Activated CD4-positive, alpha-beta T cell treated with anti-CD3 and anti-CD28 coated beads, Interleukin-2, amount 10 ng/mL, durations not matched to agents 7 days and 5 days (primary cell): ENCODE measurements at regions not wholly inside any gene's neighbourhood (a gene's known extent, or its start where the extent isn't known, plus 50 kb on each side); places are given as distances from the start of the nearest gene placed in this dataset.
A peak's percentile ranks its signal among the peaks of the same experiment; 100 is the strongest.

ENCODE experiments used
- CTCF ChIA-PET: fragments of 350-600 bp; sonication (Branson Sonifier 250); formaldehyde crosslinking; loops from one replicate; lab custom pipeline; 2021; ENCODE audit warnings: antibody characterized with exemption; lab: Charles Lee
- POLR2A ChIA-PET: fragments of 350-600 bp; sonication (Branson Sonifier 250); formaldehyde crosslinking; loops from one replicate; lab custom pipeline; 2021; ENCODE audit warnings: antibody characterized with exemption; lab: Charles Lee
- DNase-seq: peaks from one replicate; pipeline ENCODE4 v3.0.0-alpha.2; 2020
- H3K27ac Mint-ChIP-seq: one replicate; pipeline ENCODE4 v1.8.0; 2021; ENCODE audit warnings: mild to moderate bottlenecking, moderate library complexity, mixed read lengths
- H3K27me3 Mint-ChIP-seq: one replicate; pipeline ENCODE4 v1.8.0; 2021; ENCODE audit warnings: mixed read lengths
- H3K36me3 Mint-ChIP-seq: one replicate; pipeline ENCODE4 v1.8.0; 2021; ENCODE audit warnings: low read depth, mixed read lengths
- H3K4me1 Mint-ChIP-seq: one replicate; pipeline ENCODE4 v1.8.0; 2021; ENCODE audit warnings: mixed read lengths
- H3K4me3 Mint-ChIP-seq: one replicate; pipeline ENCODE4 v1.8.0; 2021; ENCODE audit warnings: mild to moderate bottlenecking, moderate library complexity, mixed read lengths
- H3K9me3 Mint-ChIP-seq: one replicate; pipeline ENCODE4 v1.8.0; 2021; ENCODE audit warnings: mixed read lengths

- ChIA-PET CTCF (interaction anchor here (0.7 kb wide), 1 partner anchor 577 kb away, joined by 4 read pairs; no protein-coding TSS in a partner anchor), POLR2A (no interaction called here)
- peaks cover 23% of the 10 kb centered on the region for H3K27me3 Mint-ChIP-seq
- H3K36me3 Mint-ChIP-seq = peaks cover 5% of the 10 kb centered on the region
- peak; percentile 1 for DNase-seq
- H3K4me1 Mint-ChIP-seq = peaks cover 9% of the 10 kb centered on the region
- H3K27ac Mint-ChIP-seq = no peak overlapping the region
- H3K4me3 Mint-ChIP-seq = no peak overlapping the region
- H3K9me3 Mint-ChIP-seq = peaks cover 25% of the 10 kb centered on the region
These were observed 259.4 kb upstream of the TNRC6C start for GRCh38 chr17:77698903-77699623.

GRCh38 chr17:77700165-77700881 is 258.2 kb upstream of the TNRC6C start:
- ChIA-PET CTCF (interaction anchor here (0.7 kb wide), 1 partner anchor 579 kb away, joined by 4 read pairs; no protein-coding TSS in a partner anchor), POLR2A (no interaction called here)
- no peak overlapping the region for H3K4me3 Mint-ChIP-seq
- no peak overlapping the region for H3K27ac Mint-ChIP-seq
- DNase-seq = peak; percentile 1
- H3K9me3 Mint-ChIP-seq = peaks cover 35% of the 10 kb centered on the region
- H3K36me3 Mint-ChIP-seq = peaks cover 7% of the 10 kb centered on the region
- H3K4me1 Mint-ChIP-seq = peaks cover 8% of the 10 kb centered on the region
- peaks cover 20% of the 10 kb centered on the region for H3K27me3 Mint-ChIP-seq

GRCh38 chr17:77701996-77702395 is 256.5 kb upstream of the TNRC6C start:
- Mint-ChIP-seq H3K4me1 (peaks cover 1% of the 10 kb centered on the region), H3K4me3 (no peak overlapping the region), H3K9me3 (peaks cover 48% of the 10 kb centered on the region), H3K36me3 (peaks cover 7% of the 10 kb centered on the region), H3K27ac (no peak overlapping the region), H3K27me3 (peaks cover 6% of the 10 kb centered on the region)
- CTCF ChIA-PET = no interaction called here
- peak; percentile 3 for DNase-seq
- POLR2A ChIA-PET = no interaction called here

- H3K27me3 Mint-ChIP-seq = peaks cover 6% of the 10 kb centered on the region
- peaks cover 56% of the 10 kb centered on the region for H3K9me3 Mint-ChIP-seq
- H3K36me3 Mint-ChIP-seq = peaks cover 7% of the 10 kb centered on the region
- H3K27ac Mint-ChIP-seq = no peak overlapping the region
- DNase-seq = no peak
- POLR2A ChIA-PET = no interaction called here
- no peaks in the 10 kb centered on the region for H3K4me1 Mint-ChIP-seq
- no peak overlapping the region for H3K4me3 Mint-ChIP-seq
- CTCF ChIA-PET = no interaction called here
These were observed 254.3 kb upstream of the TNRC6C start for GRCh38 chr17:77704048-77704815.

GRCh38 chr17:77706938-77707337 is 251.6 kb upstream of the TNRC6C start:
- ChIA-PET CTCF (no interaction called here), POLR2A (no interaction called here)
- H3K4me1 Mint-ChIP-seq = no peaks in the 10 kb centered on the region
- H3K27ac Mint-ChIP-seq = no peak overlapping the region
- no peak for DNase-seq
- H3K36me3 Mint-ChIP-seq = peaks cover 7% of the 10 kb centered on the region
- no peak overlapping the region for H3K4me3 Mint-ChIP-seq
- H3K9me3 Mint-ChIP-seq = peaks cover 47% of the 10 kb centered on the region
- H3K27me3 Mint-ChIP-seq = peaks cover 1% of the 10 kb centered on the region

GRCh38 chr17:77707546-77707945 is 251.0 kb upstream of the TNRC6C start:
- DNase-seq = no peak
- Mint-ChIP-seq H3K4me3 (no peak overlapping the region), H3K9me3 (peaks cover 42% of the 10 kb centered on the region), H3K4me1 (no peaks in the 10 kb centered on the region), H3K36me3 (peaks cover 7% of the 10 kb centered on the region), H3K27ac (no peak overlapping the region), H3K27me3 (peaks cover 1% of the 10 kb centered on the region)
- ChIA-PET CTCF (no interaction called here), POLR2A (no interaction called here)

GRCh38 chr17:77708049-77708448 is 250.5 kb upstream of the TNRC6C start:
- Mint-ChIP-seq H3K27me3 (peaks cover 1% of the 10 kb centered on the region), H3K27ac (no peak overlapping the region), H3K36me3 (peaks cover 7% of the 10 kb centered on the region), H3K9me3 (peaks cover 41% of the 10 kb centered on the region), H3K4me3 (no peak overlapping the region), H3K4me1 (no peaks in the 10 kb centered on the region)
- ChIA-PET POLR2A (no interaction called here), CTCF (no interaction called here)
- no peak for DNase-seq

- Mint-ChIP-seq H3K4me3 (no peak overlapping the region), H3K27me3 (peaks cover 6% of the 10 kb centered on the region), H3K9me3 (peaks cover 36% of the 10 kb centered on the region), H3K4me1 (no peaks in the 10 kb centered on the region), H3K36me3 (peaks cover 4% of the 10 kb centered on the region), H3K27ac (no peak overlapping the region)
- POLR2A ChIA-PET = no interaction called here
- no peak for DNase-seq
- CTCF ChIA-PET = interaction anchor here (1.2 kb wide), 1 partner anchor 20 kb away, joined by 3 read pairs; no protein-coding TSS in a partner anchor
These were observed 249.6 kb upstream of the TNRC6C start for GRCh38 chr17:77708936-77709335.

GRCh38 chr17:77709594-77709993 is 248.9 kb upstream of the TNRC6C start:
- H3K36me3 Mint-ChIP-seq = peaks cover 1% of the 10 kb centered on the region
- DNase-seq = no peak
- H3K9me3 Mint-ChIP-seq = peaks cover 36% of the 10 kb centered on the region
- H3K27me3 Mint-ChIP-seq = peaks cover 10% of the 10 kb centered on the region
- H3K4me3 Mint-ChIP-seq = no peak overlapping the region
- ChIA-PET CTCF (interaction anchor here (1.2 kb wide), 1 partner anchor 21 kb away, joined by 3 read pairs; no protein-coding TSS in a partner anchor), POLR2A (no interaction called here)
- no peak overlapping the region for H3K27ac Mint-ChIP-seq
- no peaks in the 10 kb centered on the region for H3K4me1 Mint-ChIP-seq

GRCh38 chr17:77712578-77712977 is 245.9 kb upstream of the TNRC6C start:
- peaks cover 2% of the 10 kb centered on the region for H3K36me3 Mint-ChIP-seq

GRCh38 chr17:77716289-77716926 is 242.1 kb upstream of the TNRC6C start:
- Mint-ChIP-seq H3K9me3 (peaks cover 31% of the 10 kb centered on the region), H3K36me3 (peaks cover 2% of the 10 kb centered on the region), H3K27me3 (peaks cover 29% of the 10 kb centered on the region), H3K4me3 (no peak overlapping the region), H3K4me1 (no peaks in the 10 kb centered on the region), H3K27ac (no peak overlapping the region)
- no peak for DNase-seq
- ChIA-PET POLR2A (no interaction called here), CTCF (no interaction called here)

More at GRCh38 chr17:77712578-77712977, 245.9 kb upstream of the TNRC6C start:
- DNase-seq = no peak
- Mint-ChIP-seq H3K4me1 (no peaks in the 10 kb centered on the region), H3K9me3 (peaks cover 23% of the 10 kb centered on the region), H3K27ac (no peak overlapping the region), H3K27me3 (peaks cover 25% of the 10 kb centered on the region), H3K4me3 (no peak overlapping the region)
- ChIA-PET POLR2A (no interaction called here), CTCF (no interaction called here)

GRCh38 chr17:77717941-77718668 is 240.4 kb upstream of the TNRC6C start:
- H3K4me1 Mint-ChIP-seq = no peaks in the 10 kb centered on the region
- H3K27me3 Mint-ChIP-seq = peaks cover 29% of the 10 kb centered on the region
- peaks cover 2% of the 10 kb centered on the region for H3K36me3 Mint-ChIP-seq
- H3K9me3 Mint-ChIP-seq = peaks cover 31% of the 10 kb centered on the region
- POLR2A ChIA-PET = no interaction called here
- no peak overlapping the region for H3K27ac Mint-ChIP-seq
- CTCF ChIA-PET = no interaction called here
- DNase-seq = no peak
- no peak overlapping the region for H3K4me3 Mint-ChIP-seq
